Dermis blood vessel endothelial cell (primary cell): ENCODE measurements at regions not wholly inside any gene's neighbourhood (a gene's known extent, or its start where the extent isn't known, plus 50 kb on each side); places are given as distances from the start of the nearest gene placed in this dataset.

ENCODE experiments used
- DNase-seq: peaks from one replicate; pipeline ENCODE4 v3.0.0; 2010

DNA sequence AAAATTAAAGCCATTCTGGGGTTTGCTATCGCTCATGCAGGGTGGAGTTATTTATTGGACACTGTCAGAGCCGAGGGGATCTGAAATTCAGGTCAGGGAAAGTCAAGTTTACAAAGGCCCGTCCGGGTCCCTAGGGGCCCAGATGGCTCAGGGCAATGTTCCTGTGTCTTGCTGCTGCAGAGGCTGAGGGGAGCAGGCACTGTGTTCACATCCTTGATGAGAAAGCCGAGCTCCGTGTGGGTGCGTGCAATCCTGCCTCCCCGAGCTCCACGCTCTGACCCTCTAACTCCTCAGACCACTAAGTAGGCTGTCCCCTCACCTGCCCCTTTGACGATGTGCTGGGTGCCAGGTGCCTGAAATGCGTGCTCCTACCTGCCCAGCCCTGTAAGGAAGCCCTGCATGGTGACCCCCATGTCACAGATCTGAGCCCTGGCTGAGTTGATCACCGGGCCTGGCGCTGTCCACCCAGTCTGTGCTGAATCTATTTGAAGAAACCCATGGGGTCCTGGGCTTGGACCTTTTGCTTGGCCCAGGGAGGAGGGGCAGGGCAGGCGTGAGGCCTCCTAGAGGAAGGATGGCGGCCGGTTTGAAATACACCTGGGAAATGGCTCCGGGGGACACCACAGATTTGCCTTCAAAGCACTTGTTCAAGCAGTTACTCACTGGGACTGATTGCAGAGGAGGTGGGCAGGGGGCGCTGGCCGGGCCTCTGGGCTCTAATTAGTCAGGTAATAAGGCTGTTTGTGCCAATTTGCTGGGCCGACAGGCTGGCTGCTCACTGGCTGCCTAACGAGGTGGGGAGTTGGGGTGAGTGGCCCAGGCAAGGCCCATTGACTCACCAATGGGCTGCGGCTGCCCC is 204.3 kb downstream of the KIF26A start:
- DNase-seq = no peak

DNA sequence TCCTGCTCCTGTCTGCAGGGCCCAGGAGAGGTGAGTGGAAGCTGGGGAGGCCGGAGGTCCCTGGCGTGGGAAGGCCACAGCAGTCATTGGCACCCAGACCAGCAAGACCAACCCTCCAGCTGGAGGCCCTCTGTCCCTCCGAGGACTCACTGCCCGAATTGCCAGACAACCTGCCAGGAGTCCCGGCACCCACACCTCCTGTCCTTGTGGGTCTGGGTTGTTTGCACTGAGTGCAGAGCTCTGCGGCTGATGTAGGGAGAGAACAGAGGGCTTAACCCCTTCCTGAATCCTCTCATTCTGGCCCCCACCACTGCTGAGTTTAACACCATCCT is 204.9 kb downstream of the KIF26A start:
- no peak for DNase-seq

DNA sequence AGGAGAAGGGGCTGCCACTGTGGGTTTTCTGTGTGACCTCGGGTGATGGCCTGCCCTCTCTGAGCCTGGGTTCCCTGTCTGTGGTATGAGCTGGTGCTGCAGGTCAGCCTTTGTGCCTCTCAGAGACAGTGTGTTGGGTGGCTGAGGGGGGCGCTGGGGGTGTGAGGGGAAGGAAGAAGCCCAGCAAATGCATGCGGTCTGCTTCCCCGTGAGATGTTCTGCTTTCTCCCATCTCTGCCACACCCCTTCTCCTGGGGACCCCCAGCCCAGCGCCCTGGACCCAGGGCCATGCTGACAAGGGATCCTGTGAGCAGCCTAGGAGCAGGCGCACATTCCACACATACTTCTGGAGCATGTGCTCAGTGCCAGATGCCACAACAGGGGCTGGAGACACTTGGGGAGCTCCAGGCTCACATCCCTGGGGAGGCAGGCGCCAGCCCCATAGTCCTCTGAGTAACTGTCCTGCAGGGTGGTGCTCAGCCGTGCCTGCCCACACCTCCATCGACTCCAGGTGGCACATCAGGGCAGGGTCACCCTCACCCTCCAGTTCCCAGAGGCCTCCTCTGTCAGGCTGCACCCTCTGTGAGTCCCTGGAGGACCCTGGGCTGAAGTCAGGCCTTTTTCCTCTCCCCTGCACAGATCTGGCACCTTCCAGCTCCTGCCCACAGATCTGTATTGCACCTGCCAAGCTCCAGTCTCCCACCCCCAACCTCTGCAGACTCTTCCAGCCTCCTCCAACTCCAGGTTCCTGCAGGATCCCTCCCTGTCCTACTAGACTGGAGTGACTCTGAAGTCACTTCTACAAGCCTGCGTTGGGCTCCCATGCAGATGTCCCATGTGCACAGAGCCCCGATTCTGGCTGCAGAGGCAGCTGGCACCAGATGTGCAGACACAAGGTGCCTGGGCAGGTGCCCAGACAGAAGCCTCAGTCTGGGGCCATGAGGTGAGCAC is 205.6 kb downstream of the KIF26A start:
- DNase-seq = no peak

DNA sequence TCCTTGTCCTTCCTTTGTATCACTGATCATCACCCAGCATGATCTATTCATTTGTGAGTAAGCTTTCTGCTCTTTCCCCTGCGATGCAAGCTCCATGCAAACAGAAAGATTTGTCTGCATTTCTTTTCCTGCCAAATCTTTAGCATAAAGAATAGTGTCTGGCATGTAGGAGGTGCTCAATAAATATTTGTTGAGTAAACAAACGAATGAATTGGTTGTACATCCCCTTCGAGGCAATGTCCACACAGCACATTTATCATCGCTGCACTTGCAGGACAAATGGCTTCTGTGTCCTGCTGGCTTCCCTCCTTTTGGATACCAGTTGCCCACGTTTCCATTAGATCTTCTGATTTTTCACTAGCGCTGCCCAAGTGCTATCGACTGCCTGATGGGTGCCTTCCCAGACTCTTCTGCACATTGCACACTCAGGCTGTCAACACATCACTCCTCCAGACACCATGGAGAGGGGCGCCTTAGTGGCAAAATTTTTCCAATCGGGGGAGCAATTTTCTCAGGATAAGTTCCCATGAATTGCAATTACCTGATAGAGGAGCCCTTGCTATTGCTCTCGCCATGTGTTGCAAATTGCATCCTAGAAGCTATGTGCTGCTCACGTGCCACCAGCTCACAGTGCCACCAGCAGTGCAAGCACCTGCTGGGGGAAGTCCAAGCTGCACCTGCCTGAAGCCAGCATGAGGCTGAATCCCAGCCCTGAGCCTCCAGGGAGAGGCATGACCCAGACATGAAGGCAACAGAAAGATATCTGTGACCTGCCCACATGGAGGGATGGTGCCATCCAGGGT is 206.6 kb downstream of the KIF26A start:
- DNase-seq = no peak

DNA sequence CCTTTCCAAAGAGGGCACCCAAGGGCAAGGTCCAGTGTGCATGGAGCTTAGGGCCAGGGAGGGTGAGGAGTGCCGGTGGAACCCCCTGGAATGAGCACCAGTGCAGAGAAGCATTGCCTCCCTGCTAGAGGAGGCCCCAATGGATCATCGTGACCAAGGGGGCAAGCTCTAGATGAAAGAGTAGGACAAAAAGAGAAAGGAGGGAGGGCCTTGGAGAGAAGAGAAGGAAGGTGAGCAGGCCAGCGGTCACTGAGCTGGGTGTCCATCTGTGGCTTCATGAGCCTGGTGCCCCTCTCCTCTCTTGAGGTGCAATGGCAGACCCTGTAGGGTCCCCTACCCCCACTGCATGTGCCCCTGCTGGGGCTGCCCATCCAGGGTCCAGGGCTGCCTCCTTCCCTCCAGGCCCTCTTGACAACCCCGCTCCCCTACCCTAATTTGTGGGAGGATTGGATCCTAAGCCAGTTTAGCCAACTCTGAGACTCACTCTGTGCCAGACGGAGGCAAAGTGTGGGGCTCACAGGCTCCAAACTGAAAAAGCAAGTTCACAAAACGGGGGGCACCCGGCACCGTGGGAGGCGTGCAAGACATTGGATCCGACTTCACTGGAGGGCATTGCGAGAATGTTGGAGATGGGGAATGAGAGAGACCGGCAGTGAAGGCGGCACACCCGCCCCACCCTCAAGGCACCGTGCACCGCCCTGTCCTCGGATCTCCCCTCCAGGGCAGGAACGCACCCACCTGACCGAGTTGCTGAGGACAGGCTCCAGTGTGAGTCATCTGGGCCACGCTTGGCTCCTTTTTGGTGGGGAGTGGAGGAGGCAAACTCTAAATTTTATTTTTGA is 207.5 kb downstream of the KIF26A start:
- DNase-seq = no peak

DNA sequence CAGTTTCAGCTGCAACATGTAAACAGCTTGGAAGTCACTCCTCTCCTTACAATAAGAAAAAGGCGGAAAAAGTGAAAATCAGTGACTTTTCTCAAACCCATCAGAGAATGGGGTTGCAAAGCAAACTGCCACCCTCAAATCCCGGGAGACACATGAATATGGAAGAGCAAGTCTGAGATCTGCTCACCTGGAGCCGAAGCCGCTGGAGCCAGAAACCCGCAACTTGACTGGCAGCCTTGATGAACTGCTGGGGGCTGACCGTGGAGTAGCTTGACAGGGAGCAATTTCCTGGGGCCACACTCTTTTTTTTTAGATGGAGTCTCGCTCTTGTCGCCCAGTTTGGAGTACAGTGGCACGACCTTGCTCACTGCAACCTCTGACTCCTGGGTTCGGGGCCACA is 208.2 kb downstream of the KIF26A start:
- DNase-seq = no peak

DNA sequence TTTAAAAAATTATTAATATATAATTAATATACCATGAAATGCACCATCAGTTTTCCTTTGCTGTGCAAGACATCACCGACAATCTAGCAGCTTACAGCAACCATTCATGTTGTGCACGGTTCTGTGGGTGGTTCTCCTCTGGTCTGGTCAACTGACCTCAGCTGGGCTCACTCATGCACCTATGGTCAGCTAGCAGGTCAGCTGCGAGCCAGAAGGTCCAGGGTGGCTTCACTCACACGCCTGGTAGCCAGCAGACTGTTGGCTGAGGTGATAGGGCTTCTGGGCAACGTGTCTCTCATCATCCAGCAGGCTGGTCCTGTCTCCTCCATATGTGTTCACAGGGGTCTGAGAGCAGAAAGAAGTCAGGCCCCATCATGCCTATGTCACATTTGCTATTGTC is 210.4 kb downstream of the KIF26A start:
- DNase-seq = no peak

DNA sequence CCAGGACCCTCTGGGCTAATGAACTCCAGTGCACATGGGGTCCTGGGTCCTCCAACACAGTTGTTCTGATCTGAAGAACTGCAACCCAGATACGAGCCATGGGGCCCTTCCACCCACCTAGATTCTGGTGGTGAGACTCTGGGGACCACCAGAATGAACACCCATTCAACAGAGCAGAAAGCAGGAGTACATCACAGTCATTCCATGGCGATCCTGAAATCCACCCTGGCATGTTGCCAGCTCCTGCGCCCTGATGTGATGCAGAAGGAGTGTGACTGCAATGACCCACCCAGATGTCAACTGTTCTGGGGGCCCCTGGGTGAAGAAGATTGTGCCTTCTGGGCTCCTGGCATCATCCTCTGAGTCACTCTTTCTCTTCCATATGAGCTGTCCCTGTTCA is 211.6 kb downstream of the KIF26A start:
- no peak for DNase-seq

DNA sequence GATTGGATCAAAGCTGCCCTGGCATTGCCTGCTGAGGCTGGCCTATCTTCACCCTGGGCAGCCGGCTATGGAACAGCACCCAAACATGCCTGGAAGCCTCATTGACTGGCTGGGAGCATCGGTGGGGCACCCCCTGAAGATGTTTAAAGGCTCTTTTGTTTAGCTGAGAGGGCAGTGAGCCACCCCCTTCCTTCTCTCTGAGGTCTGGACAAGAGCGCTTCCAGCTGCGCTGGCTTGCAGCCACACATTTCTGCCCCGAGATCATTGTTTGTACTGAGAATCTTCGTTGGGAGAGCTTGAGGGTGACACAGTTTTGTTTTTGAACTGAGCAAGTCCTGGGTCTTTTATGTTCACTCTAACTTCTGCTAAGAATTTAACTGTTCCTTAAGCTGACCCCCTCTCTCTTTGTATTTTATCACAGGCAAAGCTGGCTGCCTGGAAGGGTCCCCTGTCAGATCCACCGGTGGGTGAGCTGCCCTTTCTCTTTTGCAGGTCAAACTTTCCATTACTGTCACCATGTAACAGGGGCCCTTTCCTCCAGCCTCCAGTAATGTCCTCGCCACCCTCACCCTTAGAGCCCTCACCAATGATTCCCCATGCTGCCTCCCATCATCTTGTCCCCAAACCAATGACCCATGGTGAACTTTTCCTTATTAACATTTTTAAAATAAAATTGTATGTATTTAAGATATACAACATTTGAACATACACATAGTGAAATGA is 212.2 kb downstream of the KIF26A start:
- peak; percentile 23 for DNase-seq

DNA sequence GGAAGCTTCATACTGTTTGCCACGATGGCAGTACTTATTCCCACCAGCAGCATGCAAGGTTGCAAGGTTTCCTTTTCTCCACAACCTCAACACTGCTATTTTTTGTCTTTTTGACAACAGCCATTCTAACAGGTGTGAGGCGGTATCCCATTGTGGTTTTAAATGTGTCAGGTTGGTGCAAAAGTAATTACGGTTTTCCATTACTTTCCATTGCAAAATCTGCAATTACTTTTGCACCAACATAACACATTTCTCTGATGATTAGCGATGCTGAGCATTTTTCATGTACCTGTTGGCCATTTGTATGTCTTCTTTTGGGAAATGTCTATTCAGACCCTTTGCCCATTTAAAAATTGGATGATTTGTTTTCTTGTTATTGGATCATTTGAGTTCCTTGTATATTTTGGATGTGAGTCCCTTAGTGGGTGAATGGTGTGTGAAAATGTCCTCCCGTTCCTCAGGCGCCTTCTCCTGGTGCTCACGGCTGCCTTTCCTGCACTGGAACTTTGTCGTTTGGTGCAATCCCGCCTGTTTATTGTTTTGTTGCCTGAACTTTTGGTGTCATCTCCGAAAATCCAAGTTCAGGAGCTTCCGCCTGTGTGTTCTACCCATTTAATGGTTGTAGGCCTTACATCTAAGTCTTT is 213.6 kb downstream of the KIF26A start:
- DNase-seq = no peak

DNA sequence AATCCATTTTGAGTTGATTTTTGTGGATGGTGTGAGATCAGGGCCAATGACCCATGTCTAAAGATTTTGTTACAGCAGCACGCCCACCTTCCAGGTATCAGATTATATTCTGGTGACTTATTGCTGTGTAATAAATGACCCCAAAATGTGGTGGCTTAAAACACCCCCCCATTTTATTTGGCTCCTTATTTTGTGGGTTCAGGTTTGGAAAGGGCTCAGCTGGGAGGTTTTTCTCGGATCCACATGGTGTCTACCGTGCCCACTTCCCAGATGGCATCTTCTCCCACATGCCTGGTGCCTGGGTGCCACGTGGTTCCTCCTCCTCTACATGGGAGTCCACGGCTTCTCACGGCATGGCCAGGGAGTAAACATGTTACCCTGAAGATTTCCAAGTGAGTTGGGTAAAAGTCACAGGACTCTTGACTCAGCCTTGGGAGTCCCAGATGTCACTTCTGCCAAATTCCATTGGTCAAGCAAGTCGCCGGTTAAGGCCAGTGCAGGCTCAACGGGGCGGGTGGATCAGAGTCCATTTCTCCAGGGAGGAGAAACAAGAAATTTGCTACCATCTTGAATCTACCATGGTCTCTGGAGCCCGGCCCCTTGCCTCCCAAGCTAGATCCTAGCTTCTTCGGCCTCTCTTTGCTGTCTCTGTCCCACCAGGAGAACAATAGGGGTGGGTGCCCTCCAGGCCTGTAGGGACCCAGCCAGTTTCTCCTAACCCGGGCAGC is 214.3 kb downstream of the KIF26A start:
- DNase-seq = no peak

DNA sequence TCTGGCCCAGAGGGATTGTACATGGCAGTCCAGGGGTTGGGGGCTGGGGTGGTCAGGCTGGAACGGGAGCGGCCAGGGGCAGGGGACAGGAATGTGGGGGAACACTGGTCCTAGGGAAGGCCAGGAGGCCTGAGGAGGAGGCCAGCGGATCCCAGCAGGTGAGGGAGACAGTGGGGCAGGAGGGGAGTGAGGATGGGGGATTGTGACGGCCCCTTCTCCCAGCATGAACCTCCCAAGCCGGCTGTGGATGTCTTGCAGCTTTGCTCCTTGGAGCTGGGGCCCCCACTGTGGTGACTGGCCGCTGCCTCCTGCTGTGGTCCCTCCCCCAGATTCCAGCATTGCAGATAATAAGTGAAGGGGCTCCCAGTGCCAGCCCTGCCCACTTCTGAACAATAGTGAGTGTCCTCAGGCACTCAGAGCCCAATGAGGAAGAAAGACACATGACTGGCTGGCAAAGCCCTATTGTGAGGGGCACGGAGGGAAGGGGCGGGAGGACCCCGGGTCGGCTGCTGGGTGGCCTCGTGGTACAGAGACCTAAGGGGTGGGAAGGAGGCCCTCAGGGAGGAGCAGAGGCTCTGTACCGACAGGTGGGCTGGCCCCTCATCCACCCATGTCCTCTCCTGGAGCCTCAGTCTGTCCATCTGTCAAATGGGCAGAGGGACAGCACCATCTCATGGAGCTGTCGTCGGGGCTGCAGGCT is 215.0 kb downstream of the KIF26A start:
- no peak for DNase-seq

DNA sequence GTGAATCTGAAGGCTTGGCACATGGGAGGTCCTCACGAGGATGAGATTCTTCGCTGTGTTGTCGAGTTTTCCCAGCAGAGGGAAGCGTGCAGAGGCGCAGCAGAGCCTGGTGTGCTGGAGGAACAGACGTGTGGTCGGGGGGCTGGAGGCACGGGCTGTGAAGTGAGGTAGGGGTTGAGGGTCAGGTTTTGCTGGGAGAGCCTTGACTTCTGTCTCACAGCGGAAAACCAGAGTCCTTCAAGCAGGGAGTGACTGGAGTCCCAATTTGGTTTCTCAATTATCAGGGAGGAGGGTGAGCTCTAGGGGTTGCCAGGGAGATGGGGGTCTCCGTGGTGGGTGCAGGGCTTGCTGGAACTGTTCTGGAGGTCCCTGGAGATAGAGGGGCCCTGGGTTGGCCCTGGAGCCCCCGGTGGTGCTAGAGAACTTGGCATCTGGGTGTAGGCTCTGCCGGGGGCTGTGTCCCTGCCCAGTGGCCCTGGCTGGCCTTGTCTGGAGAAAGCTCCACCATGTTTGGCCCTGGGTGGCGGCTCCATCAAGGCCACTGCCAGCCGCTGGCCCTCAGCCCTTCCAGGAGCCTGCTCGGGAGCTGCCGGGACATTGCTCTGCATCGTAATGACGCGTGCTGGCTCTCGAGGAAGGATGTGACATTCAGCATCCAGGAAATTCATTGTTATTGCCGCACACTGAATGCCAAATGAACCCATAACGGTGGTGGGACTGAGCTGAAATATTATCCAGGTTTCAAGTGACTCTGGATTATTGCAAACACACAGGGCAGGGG is 215.7 kb downstream of the KIF26A start:
- peak; percentile 82 for DNase-seq

DNA sequence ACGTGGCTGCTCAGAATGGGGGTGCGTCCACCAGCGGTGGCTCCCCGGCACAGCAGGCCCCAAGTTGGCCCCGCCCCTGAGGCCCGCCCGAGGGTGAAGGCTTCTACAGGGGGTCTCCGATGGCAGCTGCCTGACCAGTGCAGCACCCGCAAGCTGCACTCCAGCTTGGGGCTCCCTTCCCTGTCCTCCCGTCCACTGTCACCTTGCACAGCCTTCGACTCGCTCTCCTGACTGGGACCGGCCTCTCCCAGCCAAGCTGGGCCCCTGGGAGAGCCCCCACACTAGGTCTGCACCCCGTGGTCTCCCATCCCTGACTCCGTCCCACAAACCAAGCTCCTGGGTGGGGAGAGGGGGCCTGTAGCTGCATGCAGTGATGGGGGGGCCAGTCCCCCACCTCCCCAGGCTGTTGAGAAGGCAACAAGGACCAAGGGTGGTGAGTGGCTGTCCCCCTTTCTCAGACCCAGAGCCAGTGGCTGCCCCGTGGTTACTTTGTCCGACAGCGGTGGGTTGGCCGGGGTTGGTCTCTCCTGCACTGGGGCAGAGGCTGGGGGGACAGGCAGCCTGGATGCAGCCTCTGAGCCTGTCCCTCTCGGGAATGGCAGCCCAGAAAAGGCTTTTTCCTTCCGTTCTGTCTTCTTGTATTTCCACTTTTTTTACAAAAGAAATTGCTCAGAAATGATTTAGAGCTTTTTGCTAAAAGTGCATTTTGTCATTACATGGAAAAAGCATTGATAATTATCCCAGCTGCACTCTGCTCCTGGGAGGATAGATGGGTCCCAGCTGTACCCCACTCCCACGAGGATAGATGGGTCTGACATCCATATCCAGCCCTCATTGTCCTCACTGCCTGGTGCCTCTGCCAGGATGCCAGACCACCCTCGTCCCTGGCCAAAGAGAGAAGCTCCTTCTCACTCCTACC is 217.0 kb downstream of the KIF26A start:
- no peak for DNase-seq

DNA sequence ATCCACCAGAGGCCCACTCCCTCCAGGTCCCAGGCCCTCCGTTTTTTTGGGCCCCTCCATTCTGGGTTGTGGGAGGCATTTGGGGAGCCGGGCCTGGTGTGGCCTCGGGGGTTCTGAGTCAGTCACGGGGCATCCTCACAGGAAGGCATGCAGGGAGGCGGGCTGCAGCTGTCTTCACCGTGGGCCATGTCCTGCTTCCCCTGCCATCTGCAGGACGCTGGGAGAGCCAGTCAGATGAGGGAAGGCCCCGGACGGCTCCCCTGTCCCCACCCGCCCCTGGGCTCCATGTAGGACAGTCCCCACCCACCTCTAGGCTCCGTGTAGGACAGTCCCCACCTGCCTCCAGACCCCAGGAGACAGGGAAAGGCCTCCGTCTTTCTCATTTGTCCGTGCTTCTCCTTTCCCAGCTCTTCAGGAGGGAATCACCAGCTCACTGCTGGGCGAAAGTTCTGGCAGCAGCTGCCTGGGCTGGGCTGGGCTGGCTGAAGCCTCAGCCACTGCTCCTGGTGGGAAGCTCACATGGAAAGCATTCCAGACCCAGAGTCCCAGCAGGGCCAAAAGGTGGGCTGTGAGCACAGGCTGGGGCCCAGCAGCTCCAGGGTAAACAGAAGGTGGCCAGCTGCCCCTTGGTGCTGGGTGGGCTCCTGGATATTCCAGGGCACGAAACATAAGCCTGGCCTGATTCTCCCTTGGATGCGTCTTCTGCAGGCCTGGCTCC is 217.8 kb downstream of the KIF26A start:
- peak; percentile 10 for DNase-seq
